Aorta (tissue), 5 donors: ENCODE measurements at regions not wholly inside any gene's neighbourhood (a gene's known extent, or its start where the extent isn't known, plus 50 kb on each side); places are given as distances from the start of the nearest gene placed in this dataset.

ENCODE experiments used
- ATAC-seq: fragments of 200-7000 bp; cut with Tn5 transposase; one replicate; pipeline ENCODE4 v1.9.1; 2022; ENCODE audit warnings: moderate library complexity; ENCODE audit not compliant: low FRiP score
- DNase-seq, 2 donors: peaks; one replicate each; pipeline ENCODE4 v3.0.0-alpha.2; 2020
- H3K27ac ChIP-seq, 2 donors: one replicate each; pipeline ENCODE4 v1.5.1; 2013; ENCODE audit warnings: low read length in 2 of 2, mild to moderate bottlenecking in 2 of 2, moderate library complexity in 2 of 2, control low read depth in 1 of 2, inconsistent platforms in 1 of 2, low read depth in 1 of 2
- H3K27me3 ChIP-seq, 2 donors: one replicate each; pipeline ENCODE4 v1.6.1; 2013; ENCODE audit warnings: control low read depth in 1 of 2, low read length in 1 of 2, mild to moderate bottlenecking in 1 of 2, moderate library complexity in 1 of 2; ENCODE audit not compliant: insufficient read depth in 2 of 2, control insufficient read depth in 1 of 2
- H3K36me3 ChIP-seq, 2 donors: one replicate each; pipeline ENCODE4 v1.6.1; 2013; ENCODE audit warnings: control low read depth in 1 of 2, low read length in 1 of 2, mild to moderate bottlenecking in 1 of 2; ENCODE audit not compliant: insufficient read depth in 2 of 2, control insufficient read depth in 1 of 2
- H3K4me1 ChIP-seq, 2 donors: one replicate each; pipeline ENCODE4 v1.6.1; 2013; ENCODE audit warnings: low read length in 2 of 2, control low read depth in 1 of 2, mild to moderate bottlenecking in 1 of 2, moderate library complexity in 1 of 2; ENCODE audit not compliant: insufficient read depth in 2 of 2, control insufficient read depth in 1 of 2
- H3K4me3 ChIP-seq, 2 donors: one replicate each; pipeline ENCODE4 v1.5.1; 2013; ENCODE audit warnings: low read length in 2 of 2, control low read depth in 1 of 2, mild to moderate bottlenecking in 1 of 2
- H3K9me3 ChIP-seq: one replicate; pipeline ENCODE4 v1.6.1; 2013; ENCODE audit warnings: mild to moderate bottlenecking, low read length; ENCODE audit not compliant: control insufficient read depth
- WGBS, 2 donors: extraction: QIAGEN DNeasy Blood & Tissue Kit; methylation state at CpG; one replicate each; pipeline ENCODE4 v1.1.7; 2013; 5-methylcytosine and 5-hydroxymethylcytosine counted together
- intact Hi-C, 2 donors: fragments of 100-400 bp; cut with DNase I; formaldehyde crosslinking; loops; one replicate each; pipeline versions ENCODE4 v1.14.2 to v1.15.0; 2022
- donor health status: healthy with polysubstance abuse.
- donor health status: Bipolar disorder and iron deficiency.
- donor health status: DM: no; HTN: no; CAD: no.
- donor health status: DM: no; HTN: no; CAD: no.
- donor health status: DM: yes; HTN: yes; CAD: no.

- intact Hi-C loops, result no loop called here
- Histone ChIP-seq H3K4me3 (no peak overlapping the region), H3K9me3 (no peaks in the 10 kb centered on the region), H3K36me3 (no peaks in the 10 kb centered on the region), H3K27me3 (no peaks in the 10 kb centered on the region), H3K4me1 (no peaks in the 10 kb centered on the region), H3K27ac (no peak overlapping the region)
- DNase-seq, result no peak
- WGBS, 2 donors, result 36 to 41% methylated on average over 30 of the region's 30 CpGs
- no peak for ATAC-seq
Measured at GRCh38 chr12:130281153-130281799, 56.4 kb upstream of the PIWIL1 start.

- DNase-seq (no peak), ATAC-seq (no peak)
- intact Hi-C loops, result no loop called here
- no peak overlapping the region for H3K4me3 ChIP-seq
- H3K27me3 ChIP-seq, result peaks cover 0 to 2% of the 10 kb centered on the region in 2 donors
- 36 to 48% methylated on average over 8 of the region's 8 CpGs for WGBS, 2 donors
- H3K27ac ChIP-seq, result no peak overlapping the region
- H3K36me3 ChIP-seq, result no peaks in the 10 kb centered on the region
- peaks cover 3% of the 10 kb centered on the region for H3K9me3 ChIP-seq
- no peaks in the 10 kb centered on the region for H3K4me1 ChIP-seq
Measured at GRCh38 chr12:130286041-130286440, 51.6 kb upstream of the PIWIL1 start.

GRCh38 chr12:130286741-130287440 lies 50.8 kb upstream of the PIWIL1 start:
- intact Hi-C loops, result no loop called here

More at GRCh38 chr12:130286741-130287440, 50.8 kb upstream of the PIWIL1 start:
- WGBS, 2 donors, result 38% methylated on average over 14 of the region's 14 CpGs
- ATAC-seq (no peak), DNase-seq (no peak)
- peaks cover 0 to 2% of the 10 kb centered on the region in 2 donors for H3K27me3 ChIP-seq
- no peak overlapping the region for H3K4me3 ChIP-seq
- H3K4me1 ChIP-seq, result no peaks in the 10 kb centered on the region
- peaks cover 4% of the 10 kb centered on the region for H3K9me3 ChIP-seq
- no peak overlapping the region for H3K27ac ChIP-seq
- H3K36me3 ChIP-seq, result no peaks in the 10 kb centered on the region
